ENCODE measurements at regions not wholly inside any gene's neighbourhood (a gene's known extent, or its start where the extent isn't known, plus 50 kb on each side); places are given as distances from the start of the nearest gene placed in this dataset.

GRCh38 chr3:127123533-127123932 lies 69.4 kb upstream of the PRR23E start:
- TF ChIP-seq, protein P1, sequence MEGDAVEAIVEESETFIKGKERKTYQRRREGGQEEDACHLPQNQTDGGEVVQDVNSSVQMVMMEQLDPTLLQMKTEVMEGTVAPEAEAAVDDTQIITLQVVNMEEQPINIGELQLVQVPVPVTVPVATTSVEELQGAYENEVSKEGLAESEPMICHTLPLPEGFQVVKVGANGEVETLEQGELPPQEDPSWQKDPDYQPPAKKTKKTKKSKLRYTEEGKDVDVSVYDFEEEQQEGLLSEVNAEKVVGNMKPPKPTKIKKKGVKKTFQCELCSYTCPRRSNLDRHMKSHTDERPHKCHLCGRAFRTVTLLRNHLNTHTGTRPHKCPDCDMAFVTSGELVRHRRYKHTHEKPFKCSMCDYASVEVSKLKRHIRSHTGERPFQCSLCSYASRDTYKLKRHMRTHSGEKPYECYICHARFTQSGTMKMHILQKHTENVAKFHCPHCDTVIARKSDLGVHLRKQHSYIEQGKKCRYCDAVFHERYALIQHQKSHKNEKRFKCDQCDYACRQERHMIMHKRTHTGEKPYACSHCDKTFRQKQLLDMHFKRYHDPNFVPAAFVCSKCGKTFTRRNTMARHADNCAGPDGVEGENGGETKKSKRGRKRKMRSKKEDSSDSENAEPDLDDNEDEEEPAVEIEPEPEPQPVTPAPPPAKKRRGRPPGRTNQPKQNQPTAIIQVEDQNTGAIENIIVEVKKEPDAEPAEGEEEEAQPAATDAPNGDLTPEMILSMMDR (IDR thresholded peaks at IDR 0.05): no peak
- TF ChIP-seq POLR2A (IDR thresholded peaks at IDR 0.05; ENCODE audit: low read length) (no peak), HDAC2 (IDR thresholded peaks at IDR 0.05) (no peak), PHF8 (IDR thresholded peaks at IDR 0.05; ENCODE audit: borderline replicate concordance, low read depth) (no peak), TFCP2L1 (CRISPR knock-in tag; IDR thresholded peaks at IDR 0.05) (no peak), SREBF2 (IDR thresholded peaks at IDR 0.05) (no peak), CHD4 (IDR thresholded peaks at IDR 0.05; ENCODE audit: borderline replicate concordance) (no peak), HES2 (IDR thresholded peaks at IDR 0.05) (no peak), KDM5A (IDR thresholded peaks at IDR 0.05) (no peak)

All from A549 (cell line).